Muscle of arm (tissue), 1 donor: ENCODE measurements at regions not wholly inside any gene's neighbourhood (a gene's known extent, or its start where the extent isn't known, plus 50 kb on each side); places are given as distances from the start of the nearest gene placed in this dataset.
A peak's percentile ranks its signal among the peaks of the same experiment; 100 is the strongest.

ENCODE experiments used
- DNase-seq: peaks from one replicate; pipeline ENCODE4 v3.0.0-alpha.2; 2013

DNA sequence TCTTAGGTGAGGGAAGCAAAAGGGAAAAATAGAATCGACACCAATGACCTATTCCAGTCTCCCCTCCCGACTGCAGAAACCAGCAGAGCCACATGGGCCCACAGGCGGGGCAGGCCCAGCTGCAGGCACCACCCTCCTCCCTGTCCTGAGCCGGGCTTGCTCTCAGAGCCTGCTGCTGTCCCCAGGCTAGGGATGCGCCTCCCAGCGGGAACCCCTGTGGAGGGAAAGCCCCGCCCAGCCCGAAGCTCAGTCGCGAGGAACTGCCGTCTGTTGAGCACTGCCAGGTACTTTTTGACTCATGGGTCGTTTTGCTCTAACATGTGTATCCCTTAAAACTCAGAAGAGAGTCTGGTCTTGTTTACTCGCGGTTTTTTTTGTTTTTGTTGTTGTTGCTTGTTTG, 124.5 kb upstream of the RET start:
- DNase-seq = peak; percentile 16

DNA sequence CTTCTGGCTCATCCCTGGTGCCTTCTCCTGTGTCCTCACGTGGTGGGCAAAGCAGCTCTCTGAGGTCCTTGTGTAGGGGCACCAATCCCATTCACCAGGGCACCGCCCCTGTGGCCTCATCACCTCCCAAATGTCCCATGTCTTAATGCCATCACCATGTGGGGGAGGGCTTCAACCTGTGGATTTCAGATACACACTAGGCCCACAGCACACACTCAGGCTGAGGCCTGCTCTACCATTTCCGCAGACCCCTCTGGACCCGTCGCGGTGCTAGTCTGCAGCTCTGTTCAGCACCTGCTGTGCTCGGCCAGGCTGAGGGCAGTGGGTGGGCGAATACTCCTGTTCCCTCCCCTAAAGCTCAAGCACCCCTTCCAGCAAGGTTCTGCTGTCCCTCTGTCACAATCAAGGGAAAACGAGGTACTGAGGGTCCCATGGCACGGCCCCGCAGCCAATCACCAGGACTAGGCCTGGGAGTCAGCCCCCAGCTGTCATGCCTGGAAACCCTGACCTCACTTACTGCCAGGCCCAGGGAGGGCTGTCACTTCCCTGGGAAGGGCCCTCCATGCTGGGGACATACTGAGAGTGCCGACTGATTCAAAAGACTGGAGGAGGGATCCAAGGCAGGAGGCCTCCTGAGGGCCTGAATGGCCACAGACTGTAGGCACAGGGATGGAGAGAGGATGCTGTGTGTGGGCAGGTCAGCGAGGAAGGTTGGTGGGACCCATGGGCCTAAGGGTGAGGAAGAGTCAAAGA, 123.8 kb upstream of the RET start:
- DNase-seq = no peak

DNA sequence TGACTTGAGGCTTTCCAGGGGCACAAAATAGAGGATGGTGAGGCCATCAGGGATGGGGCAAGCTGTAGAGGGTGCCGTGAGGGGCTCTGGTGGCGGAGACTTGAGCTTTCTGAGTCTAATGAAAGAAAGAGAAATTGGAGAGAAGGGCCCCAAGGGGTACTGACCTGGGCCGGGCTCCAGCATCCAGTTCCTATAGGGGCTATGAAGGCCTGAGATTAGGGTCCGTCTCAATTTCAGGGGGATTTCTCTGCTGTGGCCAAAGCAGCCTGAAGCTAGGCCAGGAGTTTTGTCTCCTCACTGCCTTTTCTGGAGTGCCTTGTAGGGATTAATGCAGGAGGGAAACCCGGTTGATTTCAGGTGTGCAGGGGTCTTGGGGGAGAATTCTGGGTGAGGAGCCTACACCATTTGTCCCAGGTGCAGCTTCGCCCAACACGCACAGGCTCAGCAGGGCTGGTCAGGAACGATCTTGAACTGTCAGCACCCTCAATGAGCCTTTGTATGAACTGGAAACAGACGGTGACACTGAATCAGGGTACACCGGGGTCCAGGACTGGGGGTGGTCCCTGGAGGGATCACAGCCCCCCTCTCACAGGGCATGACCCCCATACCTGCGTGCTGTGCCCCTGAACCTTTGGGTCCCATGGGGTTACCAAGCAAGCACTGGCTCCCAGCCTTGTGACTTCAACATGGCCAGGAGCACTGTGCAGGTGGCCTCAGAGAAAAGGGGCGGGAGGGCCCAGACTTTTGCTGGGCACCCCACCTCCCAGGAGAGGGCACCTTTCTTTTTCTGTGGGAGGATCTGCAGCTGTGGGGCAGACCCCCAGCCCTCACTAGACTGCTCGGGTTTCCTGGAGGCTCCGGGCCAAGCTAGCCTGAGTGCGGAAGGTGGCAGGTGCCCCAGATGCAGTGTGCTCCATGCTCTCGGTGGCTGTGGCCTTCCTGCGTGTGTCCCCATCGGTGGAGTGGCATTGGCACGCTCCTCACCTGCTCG, 122.9 kb upstream of the RET start:
- no peak for DNase-seq

DNA sequence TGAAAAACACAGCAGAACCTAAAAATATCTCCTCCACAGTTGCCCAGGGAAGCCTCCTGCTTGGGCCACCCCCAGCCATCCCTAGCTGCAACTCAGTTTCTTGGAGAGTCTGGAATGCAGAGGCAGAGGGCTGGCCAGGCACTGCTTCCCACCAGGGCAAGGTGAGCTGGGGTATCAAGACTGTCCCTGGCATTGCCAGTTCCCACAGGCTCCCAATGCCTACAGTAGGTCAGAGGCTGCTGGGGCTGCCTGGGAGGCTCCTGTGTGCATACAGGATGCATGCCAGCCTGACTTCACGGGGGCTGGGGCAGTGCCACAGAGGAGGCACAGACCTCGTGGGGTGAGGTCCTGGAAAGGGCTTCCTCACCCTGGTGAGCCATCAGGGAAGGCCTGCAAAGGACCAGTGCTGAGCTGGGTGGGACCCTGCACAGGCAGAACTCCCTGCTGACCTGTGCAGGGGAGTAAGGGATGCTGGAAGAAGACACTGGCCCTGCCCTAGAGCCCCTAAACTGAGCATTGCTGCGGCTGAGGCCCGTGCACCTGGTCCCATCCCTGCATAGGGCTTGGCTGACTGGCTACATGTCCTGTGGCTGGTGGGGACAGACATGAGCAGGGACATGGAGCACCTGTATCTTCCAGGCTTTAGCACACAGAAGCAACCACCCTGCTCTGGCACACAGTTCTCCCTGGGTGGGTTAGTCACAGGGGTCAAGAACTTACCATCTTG, 121.9 kb upstream of the RET start:
- DNase-seq = no peak

DNA sequence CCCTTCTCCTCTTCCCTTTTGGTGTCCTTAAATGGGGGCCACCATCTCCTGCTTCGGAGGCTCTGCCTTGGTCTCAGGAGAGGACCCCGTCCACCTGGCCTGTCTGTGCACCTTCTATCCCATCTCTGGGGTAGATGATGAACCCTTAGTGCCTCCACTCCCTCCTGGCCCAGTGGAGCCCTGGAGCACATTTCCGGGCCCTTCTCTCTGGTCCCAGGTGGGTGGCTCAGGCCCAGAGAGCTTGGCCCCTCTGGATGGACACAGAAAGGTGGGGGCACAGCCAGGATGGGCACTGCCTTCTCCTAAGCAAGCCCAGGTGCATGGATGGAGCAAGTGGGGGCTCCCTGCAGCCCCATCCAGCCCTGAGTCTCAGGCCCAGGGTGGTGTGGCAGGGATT, 121.4 kb upstream of the RET start:
- DNase-seq = no peak

DNA sequence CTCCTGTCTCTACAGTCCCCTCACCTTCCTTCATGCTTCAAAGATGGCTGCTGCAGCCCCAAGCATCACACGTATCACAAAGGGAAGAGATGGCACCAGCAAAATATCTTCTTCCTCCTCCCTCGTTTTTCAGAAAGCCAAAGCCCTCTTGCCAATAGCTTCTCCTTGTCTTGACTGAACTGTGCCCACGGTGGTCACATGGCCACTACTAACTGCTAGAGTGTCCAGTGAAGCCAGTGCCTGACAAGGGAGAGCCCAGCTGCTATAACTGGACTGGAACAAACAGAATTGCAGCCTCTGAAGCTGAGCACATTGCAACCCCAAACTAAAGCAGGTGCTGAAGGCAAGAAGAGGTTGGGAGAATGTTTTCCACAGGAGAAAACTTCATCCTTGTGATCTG, 120.8 kb upstream of the RET start:
- no peak for DNase-seq

DNA sequence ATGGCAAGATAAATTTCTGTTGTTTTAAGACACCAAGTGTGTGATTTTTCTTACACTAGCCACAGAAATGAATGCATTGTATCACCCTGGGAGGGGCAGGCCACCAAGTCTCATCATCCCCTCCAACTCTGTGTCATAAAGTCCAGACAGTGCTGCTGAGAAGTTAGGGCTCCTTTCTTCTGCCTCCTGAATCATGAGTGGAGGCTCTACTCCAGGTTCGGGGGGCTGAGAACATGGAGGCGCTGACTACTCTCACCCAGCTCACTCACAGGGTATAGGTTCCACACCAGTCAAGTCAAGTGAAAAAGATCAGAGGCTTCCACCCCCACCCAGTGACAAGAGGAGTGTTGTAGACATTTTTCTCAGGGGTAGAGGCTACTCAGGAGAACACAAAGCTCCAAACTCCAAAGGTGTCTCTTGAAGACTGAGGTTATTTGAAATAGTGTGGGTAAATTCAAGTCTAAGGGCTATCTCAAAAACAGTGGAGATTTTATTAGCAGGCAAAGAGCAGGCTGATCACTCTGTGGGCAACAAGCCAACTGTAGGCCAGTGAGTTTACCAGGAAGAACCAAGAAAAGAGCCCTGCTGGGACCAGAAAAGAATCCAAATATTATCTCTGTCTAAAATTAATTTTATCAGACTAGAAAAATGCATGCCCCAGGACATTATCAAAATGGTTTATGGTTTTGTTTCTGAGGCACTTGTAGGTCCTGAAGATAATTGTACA, 118.6 kb upstream of the RET start:
- no peak for DNase-seq

DNA sequence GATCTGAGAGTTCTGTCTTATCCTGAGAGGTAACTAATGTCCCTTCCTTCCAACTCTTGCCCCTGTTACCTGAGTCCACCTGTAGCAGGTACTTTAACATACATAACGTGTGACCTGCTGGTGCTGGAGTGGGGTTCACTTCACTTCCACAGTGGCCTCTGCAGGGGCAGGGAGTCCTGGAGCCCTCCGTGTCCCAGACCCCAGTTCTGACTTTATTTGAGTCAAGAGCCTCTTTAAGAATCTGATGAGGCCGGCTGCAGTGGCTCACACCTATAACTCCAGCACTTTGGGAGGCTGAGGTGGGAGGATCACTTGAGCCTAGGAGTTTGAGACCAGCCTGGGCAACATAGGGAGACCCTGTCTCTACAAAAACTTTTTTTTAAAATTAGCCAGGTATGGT, 117.0 kb upstream of the RET start:
- DNase-seq = no peak

DNA sequence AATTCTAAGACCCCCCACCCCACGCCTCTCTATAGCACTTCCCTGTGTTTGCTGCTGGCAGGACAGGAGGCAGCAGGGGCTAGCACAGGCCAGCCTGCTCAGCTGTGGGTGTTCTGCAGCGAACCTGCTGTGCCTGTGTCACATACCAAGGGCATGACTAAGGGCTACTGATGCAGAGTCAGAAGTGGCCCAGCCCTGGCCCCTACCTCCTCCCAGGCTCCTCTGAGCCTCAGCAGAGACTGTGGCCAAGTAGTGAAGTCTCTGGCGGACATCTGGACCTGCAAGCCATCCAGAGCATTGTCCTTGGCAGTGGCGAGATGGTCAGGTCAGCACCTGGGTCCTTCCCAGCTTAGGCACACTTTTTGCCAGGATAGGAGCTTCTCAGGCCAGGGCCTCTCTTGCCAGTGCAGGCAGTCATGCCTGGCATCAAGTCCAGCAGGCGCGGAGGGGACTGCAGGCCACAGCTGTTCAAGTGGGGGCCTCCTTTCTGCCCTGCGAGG, 116.3 kb upstream of the RET start:
- DNase-seq = no peak

DNA sequence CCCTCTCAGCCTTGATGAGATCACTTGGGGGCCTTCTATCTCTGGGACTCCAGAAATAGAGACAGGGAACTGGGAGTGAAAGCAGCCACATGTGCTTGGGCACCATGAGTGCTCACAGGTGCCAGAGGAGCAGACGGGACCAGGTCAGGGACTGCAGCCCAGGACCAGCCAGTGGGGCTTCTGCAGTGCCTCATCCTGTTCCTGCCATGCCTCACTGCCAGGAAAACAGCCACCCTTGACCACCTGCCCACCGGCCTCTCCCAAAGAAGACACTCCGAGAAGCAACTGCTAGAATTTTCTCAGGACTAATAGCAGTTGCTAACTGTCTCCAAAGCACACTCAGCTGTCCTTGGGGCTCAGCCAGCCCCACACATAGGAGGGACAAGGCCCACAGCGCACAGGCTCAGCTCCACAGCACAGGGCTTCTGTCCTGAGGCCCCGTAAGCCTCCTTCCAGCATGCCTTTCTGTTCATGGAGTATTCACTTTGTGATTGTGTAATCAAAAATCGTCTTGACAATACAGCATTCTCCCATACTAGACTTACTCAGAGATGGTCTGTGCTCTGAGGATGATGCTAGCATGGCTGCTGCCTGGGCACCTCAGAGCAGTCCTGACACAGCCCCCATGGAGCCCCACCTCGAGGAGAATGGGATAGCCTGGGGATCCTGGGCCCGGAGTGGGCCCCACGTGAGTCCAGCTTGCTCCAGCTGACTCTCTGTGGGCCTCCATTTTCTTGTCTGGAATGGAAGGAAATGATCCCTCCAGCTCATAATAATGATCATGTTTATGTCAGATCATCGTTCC, 115.7 kb upstream of the RET start:
- DNase-seq = peak; percentile 44

DNA sequence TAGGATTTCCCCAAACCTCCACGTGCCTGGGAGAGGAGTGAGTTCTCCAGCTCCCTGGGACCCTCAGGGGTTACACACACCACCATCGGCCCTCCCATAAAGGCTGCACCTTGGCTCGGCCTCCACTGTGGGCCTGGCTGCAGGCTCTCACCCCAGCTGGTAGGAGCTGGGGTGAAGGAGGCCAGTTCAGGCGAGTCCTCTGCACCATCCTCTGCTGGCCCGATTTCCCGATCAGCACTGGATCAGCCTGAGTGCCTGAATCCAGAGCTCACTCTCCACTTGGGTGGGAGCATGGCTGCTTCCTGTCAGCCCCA, 115.1 kb upstream of the RET start:
- no peak for DNase-seq

DNA sequence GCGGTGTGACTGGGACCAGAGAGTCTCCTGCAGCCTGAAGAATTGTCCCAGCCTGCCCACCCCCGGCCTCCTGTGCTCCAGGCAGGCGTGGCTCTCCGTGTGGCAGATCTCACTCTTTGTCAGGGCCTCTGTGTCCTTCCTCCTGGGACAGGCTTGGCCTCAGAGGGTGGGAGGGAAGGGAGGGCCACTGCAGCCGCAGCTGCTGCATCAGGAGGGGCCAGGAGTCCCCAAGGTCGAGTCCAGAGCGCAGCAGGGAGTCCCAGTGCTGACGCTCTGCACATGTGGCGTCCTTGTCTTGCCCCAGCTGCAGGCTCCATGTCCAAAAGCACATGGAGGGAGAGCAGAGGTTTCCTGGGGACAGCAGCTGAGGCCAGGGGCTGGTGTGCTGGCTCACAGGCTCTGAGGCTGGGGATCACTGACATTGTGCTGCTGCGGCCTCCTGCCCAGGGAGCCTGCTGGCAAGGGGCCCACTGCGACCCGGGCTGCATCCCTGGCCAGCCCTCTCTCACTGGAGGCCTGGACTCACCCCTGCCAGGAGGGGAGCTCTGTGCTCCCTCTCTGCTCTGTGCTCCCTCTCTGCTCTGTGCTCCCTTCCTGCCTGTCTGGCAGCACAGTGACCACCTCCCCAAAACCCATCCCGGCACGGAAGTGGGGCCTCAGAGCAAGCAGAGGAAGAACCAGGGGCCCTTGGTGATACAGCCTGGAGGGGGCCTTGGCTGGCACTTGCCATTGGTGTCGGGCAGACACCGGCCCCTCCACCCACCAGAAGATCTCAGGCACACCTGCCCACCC, 114.6 kb upstream of the RET start:
- DNase-seq = peak; percentile 56

DNA sequence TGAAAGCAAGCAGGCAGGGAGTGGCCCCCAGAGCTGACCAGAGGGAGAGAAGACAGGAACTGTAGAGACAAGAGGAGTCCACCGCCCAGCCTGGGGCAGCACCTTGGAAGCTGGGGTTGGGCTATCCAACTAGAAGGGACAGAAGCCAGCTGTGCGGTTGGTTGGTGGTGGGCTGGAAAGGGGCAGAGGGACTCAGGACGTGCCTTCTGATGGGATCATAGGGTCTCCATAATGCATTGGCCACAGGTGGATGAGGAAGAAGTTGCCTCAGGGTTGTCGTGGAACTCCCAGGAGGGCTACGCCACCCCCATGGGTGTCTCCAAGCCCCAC, 114.0 kb upstream of the RET start:
- no peak for DNase-seq

DNA sequence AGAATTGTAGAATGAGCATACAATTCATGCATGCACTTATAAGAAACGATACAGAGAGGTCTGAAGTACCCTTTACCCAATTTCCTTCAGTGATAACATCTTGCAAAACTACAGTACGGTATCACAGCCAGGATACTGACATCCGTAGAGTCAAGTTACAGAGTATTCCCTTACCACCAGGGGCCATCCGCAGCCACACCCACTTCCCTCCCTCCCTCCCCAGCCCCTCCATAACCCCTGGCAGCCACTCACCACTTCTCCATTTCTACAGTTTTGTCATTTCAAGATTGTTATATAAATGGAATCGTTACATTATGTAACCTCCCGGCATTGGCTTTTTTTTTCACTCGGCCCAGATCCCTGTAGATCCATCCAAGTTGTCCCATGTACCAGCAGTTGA, 113.6 kb upstream of the RET start:
- no peak for DNase-seq

DNA sequence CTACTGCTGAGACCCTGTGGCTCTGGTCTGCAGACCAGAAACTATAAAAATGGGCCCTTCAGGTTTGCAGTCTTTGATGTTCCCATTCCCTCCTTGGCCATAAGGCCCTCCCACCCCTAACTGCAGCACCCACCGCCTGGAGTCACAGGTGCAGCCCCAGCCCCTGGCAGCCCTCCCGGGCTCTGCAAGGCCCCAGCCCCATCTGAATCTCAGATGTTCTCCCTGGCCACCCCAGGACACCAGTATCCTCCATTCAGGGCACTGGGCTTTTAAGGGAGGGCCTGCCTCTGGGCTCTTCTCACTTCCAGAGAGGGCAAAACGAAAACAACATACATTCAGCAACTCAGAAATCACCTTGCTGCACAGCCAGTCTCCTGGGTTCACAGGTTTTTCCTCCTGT, 107.7 kb upstream of the RET start:
- no peak for DNase-seq

DNA sequence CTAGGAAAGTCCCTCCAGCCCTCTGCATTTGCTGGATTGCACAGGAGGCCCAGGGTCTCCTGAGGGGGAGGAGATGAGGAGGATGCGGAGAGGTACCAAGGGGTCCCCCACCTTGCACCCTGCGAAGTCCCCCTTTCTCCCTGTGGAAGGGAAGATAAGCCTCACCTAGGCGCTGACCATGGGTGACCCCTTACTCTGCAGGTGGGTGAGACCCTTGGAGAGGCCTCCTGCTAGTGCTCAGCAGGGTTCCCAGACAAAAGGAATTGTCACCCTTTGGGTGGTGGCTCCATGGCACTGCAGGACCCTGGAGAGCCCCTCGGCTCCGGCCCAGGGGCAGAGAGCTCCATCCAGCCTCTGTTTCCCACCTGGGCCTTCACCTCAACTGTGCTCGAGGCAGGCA, 107.0 kb upstream of the RET start:
- DNase-seq = no peak

DNA sequence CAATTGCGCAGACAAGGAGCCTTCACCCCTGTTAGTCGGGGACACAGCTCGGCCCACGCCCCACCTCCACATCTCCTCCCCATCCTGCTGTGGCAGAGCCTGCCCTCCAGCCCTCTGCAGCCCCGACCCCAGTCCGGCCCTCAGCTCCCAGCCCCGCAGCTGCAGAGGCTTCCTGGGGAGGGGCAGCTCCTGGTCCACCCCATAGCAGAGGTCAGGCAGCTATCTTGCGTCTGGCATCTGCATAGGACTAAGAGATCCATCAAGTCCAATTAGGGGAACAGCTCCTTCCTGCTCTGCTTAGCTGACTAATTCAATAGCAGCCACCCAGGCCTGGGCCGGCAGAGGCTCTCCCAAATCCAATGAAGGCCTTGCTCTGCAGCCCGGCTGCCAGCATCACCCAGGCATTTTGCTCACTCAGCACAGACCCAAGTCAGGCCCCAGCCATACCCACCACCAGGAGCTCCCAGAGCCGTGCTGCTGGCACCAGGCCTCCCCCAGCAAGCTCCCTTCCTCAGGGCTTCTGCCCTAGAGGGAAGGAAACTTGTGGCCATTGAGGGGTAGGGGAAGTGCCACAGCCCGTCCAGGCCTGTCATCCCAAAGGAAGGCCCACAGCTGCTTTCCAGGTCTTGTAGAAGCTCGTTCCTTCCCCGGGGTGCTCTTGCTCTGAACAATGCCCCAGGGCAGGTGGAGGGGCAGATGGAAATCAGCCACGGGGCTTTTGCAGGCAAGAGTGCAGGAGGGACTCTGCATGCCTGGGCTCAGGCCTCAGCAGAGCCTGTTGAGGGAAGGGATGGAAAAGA, 106.2 kb upstream of the RET start:
- DNase-seq = no peak

DNA sequence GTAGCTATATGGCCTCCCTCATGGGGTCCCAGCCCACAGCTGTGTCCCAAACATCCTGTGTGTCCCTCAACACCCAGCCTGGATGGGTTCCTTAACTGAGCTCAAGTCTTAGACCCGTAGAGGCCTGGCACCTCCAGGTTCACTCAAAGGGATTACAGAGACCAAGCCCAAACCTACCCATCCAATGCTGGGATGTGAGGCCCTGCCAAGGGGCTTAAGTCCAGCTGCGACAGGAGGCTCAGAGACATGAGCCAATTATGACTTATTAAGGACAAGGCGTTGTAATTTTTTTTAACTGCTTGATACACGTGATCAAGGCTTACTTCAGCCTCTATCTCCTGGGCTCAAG, 105.6 kb upstream of the RET start:
- no peak for DNase-seq

DNA sequence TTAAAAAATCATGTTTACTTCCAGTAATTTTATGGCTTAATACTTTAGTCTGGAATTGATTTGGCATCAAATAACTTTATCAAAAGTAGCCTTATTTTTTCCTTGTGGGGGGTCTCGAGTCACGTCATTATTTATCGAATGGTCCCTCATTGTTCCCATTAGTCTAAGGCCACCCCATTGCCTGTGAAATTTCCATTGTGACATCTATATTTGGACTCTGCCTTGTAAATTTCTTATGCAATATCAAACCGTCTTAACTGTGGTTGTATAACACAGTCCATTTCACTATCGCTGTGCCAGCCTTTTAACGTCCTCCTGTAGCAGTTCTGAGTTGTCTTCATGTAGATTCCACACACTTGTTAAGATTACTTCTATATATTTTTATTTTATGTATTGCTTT, 103.9 kb upstream of the RET start:
- DNase-seq = no peak

DNA sequence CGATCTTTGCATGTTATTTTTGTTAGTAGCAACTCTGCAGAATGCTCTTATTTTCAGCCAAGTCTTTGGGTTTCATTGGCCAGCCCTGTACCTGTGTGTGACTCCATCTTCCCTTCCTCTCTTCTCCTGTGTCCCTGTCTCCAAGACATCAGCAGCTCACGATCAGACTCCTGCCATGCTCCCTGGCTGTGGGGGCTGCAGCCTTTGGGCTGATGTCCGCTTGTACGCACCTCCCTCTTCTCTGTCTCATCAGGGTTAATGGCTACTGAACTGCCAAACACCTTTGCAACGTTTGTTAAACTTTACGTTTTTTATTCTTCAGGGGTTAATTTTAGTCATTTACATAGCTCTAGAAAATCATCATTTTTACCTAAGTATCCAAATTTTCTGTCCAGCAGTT, 103.5 kb upstream of the RET start:
- DNase-seq = no peak
